Fibroblast of lung (primary cell): ENCODE measurements at regions not wholly inside any gene's neighbourhood (a gene's known extent, or its start where the extent isn't known, plus 50 kb on each side); places are given as distances from the start of the nearest gene placed in this dataset.

ENCODE experiments used
- DNase-seq, 2 donors: peaks; one replicate each; pipeline versions ENCODE4 v3.0.0 to v3.0.0-alpha.2; 2010; ENCODE audit warnings: low read depth in 2 of 2
- H2AFZ ChIP-seq: 2 replicates; pipeline ENCODE4 v1.5.1; 2012; ENCODE audit warnings: low read length, control low read depth, inconsistent platforms
- H3K27ac ChIP-seq: 2 replicates; pipeline ENCODE4 v1.5.1; 2011; ENCODE audit warnings: low read length, control low read depth; ENCODE audit not compliant: insufficient read depth
- H3K27me3 ChIP-seq: 2 replicates; pipeline ENCODE4 v1.5.1; 2011; ENCODE audit warnings: mild to moderate bottlenecking, low read length; ENCODE audit not compliant: control insufficient read depth, insufficient read depth
- H3K36me3 ChIP-seq: 2 replicates; pipeline ENCODE4 v1.5.1; 2011; ENCODE audit warnings: low read length; ENCODE audit not compliant: control insufficient read depth, insufficient read depth
- H3K4me1 ChIP-seq: 2 replicates; pipeline ENCODE4 v1.5.1; 2011; ENCODE audit warnings: low read length; ENCODE audit not compliant: control insufficient read depth, insufficient read depth; ENCODE audit errors: extremely low read depth
- H3K4me2 ChIP-seq: 2 replicates; pipeline ENCODE4 v1.5.1; 2011; ENCODE audit warnings: low read length, control low read depth; ENCODE audit not compliant: insufficient read depth; ENCODE audit errors: extremely low read depth
- H3K4me3 ChIP-seq, 4 experiments: fragments of 200-600 bp in 1 of 4; sonication (generic) in 1 of 4; replicated peaks in 1 of 4; 2 replicates each; pipeline ENCODE4 v1.5.1; 2011 to 2016; ENCODE audit warnings: low read length in 4 of 4, low read depth in 3 of 4, mild to moderate bottlenecking in 3 of 4, control low read depth in 2 of 4, inconsistent platforms in 1 of 4, mixed read lengths in 1 of 4; ENCODE audit not compliant: insufficient read depth in 1 of 4; ENCODE audit errors: control extremely low read depth in 1 of 4
- H3K79me2 ChIP-seq: 2 replicates; pipeline ENCODE4 v1.5.1; 2012; ENCODE audit warnings: mild to moderate bottlenecking, low read length, inconsistent platforms; ENCODE audit not compliant: control insufficient read depth, insufficient read depth
- H3K9ac ChIP-seq: 2 replicates; pipeline ENCODE4 v1.5.1; 2011; ENCODE audit warnings: mild to moderate bottlenecking, low read length, control low read depth; ENCODE audit not compliant: insufficient read depth
- H3K9me3 ChIP-seq: 2 replicates; pipeline ENCODE4 v1.5.1; 2012; ENCODE audit warnings: low read depth, low read length; ENCODE audit not compliant: control insufficient read depth, insufficient read depth
- H4K20me1 ChIP-seq: 2 replicates; pipeline ENCODE4 v1.5.1; 2011; ENCODE audit warnings: low read length; ENCODE audit not compliant: control insufficient read depth, insufficient read depth; ENCODE audit errors: extremely low read depth
- CTCF ChIP-seq, 2 donors: IDR thresholded peaks in 1 of 2; conservative IDR thresholded peaks in 1 of 2; 1 replicate in 1 of 2; 2 replicates in 1 of 2; pipeline ENCODE4 v1.5.1; 2011 to 2012; ENCODE audit warnings: low read length in 2 of 2, control low read depth in 1 of 2, inconsistent platforms in 1 of 2, low read depth in 1 of 2, mild to moderate bottlenecking in 1 of 2
- EZH2 ChIP-seq: IDR thresholded peaks from 2 replicates; pipeline ENCODE4 v1.5.1; 2012; ENCODE audit warnings: low read length, control low read depth, mild to moderate bottlenecking; ENCODE audit errors: missing control alignments

- Histone ChIP-seq H4K20me1 (no peaks in the 10 kb centered on the region), H3K4me2 (no peak overlapping the region), H3K9me3 (no peaks in the 10 kb centered on the region), H3K79me2 (no peaks in the 10 kb centered on the region), H3K9ac (no peak overlapping the region), H3K27ac (no peak overlapping the region), H2AFZ (no peak overlapping the region), H3K27me3 (no peaks in the 10 kb centered on the region), H3K4me3 (no peak overlapping the region), H3K36me3 (no peaks in the 10 kb centered on the region), H3K4me1 (no peaks in the 10 kb centered on the region)
- TF ChIP-seq CTCF (conservative IDR thresholded peaks at IDR 0.05 in 1 of 2, IDR thresholded peaks at IDR 0.05 in 1 of 2; ENCODE audit: low read depth in 1 of 2, low read length in 2 of 2) (no peak), EZH2 (no peak)
- DNase-seq = no peak
Observed at GRCh38 chr10:65544756-65545155, 1381.1 kb upstream of the LRRTM3 start.

GRCh38 chr10:65548001-65548400 is 1377.8 kb upstream of the LRRTM3 start:
- H3K4me1 ChIP-seq = no peaks in the 10 kb centered on the region
- no peaks in the 10 kb centered on the region for H4K20me1 ChIP-seq
- H3K27ac ChIP-seq = no peak overlapping the region
- TF ChIP-seq EZH2 = no peak
- TF ChIP-seq CTCF (conservative IDR thresholded peaks at IDR 0.05 in 1 of 2, IDR thresholded peaks at IDR 0.05 in 1 of 2; ENCODE audit: low read depth in 1 of 2, low read length in 2 of 2) = no peak
- no peak for DNase-seq
- no peaks in the 10 kb centered on the region for H3K9me3 ChIP-seq
- H3K36me3 ChIP-seq = no peaks in the 10 kb centered on the region
- no peak overlapping the region for H3K4me2 ChIP-seq
- no peak overlapping the region for H3K9ac ChIP-seq
- no peaks in the 10 kb centered on the region for H3K79me2 ChIP-seq
- H2AFZ ChIP-seq = no peak overlapping the region
- no peaks in the 10 kb centered on the region for H3K27me3 ChIP-seq
- no peak overlapping the region for H3K4me3 ChIP-seq

GRCh38 chr10:65550761-65551160 is 1375.1 kb upstream of the LRRTM3 start:
- TF ChIP-seq CTCF (conservative IDR thresholded peaks at IDR 0.05 in 1 of 2, IDR thresholded peaks at IDR 0.05 in 1 of 2; ENCODE audit: low read depth in 1 of 2, low read length in 2 of 2) = no peak
- no peak for TF ChIP-seq EZH2
- H3K4me2 ChIP-seq = no peak overlapping the region

More at GRCh38 chr10:65550761-65551160, 1375.1 kb upstream of the LRRTM3 start:
- DNase-seq = no peak
- no peak overlapping the region for H3K4me3 ChIP-seq
- H3K27me3 ChIP-seq = no peaks in the 10 kb centered on the region
- no peak overlapping the region for H2AFZ ChIP-seq
- no peak overlapping the region for H3K27ac ChIP-seq
- H3K9ac ChIP-seq = no peak overlapping the region
- no peaks in the 10 kb centered on the region for H3K4me1 ChIP-seq
- no peaks in the 10 kb centered on the region for H3K9me3 ChIP-seq
- no peaks in the 10 kb centered on the region for H3K36me3 ChIP-seq
- no peaks in the 10 kb centered on the region for H4K20me1 ChIP-seq
- no peaks in the 10 kb centered on the region for H3K79me2 ChIP-seq
